Stimulated activated CD4-positive, alpha-beta T cell treated with anti-CD3 and anti-CD28 coated beads, Interleukin-4, amount 100 ng/mL, for 4 hours (primary cell): ENCODE measurements at regions not wholly inside any gene's neighbourhood (a gene's known extent, or its start where the extent isn't known, plus 50 kb on each side); places are given as distances from the start of the nearest gene placed in this dataset.
A peak's percentile ranks its signal among the peaks of the same experiment; 100 is the strongest.

Experiments used
- DNase-seq, 2 experiments: peaks; one replicate each; pipeline ENCODE4 v3.0.0-alpha.2; 2020

- no peak for DNase-seq
These were observed 113.6 kb downstream of the TMCO5A start for GRCh38 chr15:38048001-38048455.

- DNase-seq = no peak
These were observed 115.5 kb downstream of the TMCO5A start for GRCh38 chr15:38049891-38050290.

GRCh38 chr15:38050529-38051448 is 116.3 kb downstream of the TMCO5A start:
- DNase-seq = no peak

- DNase-seq = no peak
These were observed 118.8 kb downstream of the TMCO5A start for GRCh38 chr15:38053205-38053604.

GRCh38 chr15:38053776-38054175 is 119.3 kb downstream of the TMCO5A start:
- no peak for DNase-seq

DNA sequence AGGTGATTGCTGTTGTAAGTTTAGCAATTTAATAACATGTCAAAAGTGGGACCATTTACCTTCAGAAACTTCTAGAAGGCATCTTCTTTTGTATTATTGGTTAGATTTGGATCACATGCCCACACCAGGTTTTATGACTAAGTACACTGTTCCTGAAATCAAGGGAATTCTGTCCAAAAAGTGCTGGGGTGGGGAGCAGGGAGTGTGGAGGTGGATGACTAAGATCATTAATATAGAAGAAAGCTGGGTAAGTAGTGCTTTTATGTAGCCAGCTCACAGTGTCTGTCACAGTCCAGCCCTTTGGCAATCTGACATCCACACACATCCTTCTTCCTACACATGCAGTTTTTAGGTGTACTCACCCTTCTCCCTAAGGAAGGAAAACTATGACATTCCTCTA is 120.0 kb downstream of the TMCO5A start:
- no peak for DNase-seq

DNA sequence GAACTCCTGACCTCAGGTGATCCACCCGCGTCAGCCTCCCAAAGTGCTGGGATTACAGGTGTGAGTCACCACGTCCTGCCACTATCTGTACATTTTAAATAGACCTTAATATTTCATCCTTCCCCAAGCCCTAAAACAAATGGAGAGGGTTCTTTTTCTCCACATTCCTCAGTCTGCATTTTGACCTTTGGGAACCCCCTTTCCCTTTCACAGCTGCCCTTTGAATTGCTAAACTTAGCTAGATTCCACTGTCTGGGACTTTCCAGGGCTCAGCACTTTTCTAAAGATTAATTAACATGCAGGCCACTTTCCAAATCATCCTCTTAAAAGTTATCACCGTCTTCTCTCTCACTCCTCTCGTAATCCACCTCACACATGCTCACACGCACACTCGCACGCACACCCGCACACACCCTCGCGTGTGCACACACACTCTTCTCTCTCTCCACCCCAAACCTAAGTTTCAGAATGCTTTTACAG is 124.2 kb downstream of the TMCO5A start:
- DNase-seq = no peak

DNA sequence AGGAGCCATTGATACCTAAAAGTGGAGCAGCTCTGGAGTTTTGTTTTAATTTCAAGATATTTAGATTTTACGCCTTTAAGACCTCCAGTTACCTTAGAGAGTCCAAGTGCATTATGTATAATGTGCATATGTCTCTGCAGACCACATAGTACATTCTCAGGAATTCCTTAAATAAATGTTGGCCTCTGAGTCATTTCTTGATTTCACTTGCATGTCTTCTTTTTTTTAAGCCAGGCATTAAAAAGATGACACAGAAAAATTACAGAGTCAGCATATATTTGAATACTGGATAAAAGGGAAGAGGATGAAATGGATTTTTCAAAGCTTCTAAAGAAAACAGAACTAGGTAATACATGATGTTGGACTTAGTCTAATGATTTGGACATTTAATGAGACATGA is 125.2 kb downstream of the TMCO5A start:
- DNase-seq = no peak

DNA sequence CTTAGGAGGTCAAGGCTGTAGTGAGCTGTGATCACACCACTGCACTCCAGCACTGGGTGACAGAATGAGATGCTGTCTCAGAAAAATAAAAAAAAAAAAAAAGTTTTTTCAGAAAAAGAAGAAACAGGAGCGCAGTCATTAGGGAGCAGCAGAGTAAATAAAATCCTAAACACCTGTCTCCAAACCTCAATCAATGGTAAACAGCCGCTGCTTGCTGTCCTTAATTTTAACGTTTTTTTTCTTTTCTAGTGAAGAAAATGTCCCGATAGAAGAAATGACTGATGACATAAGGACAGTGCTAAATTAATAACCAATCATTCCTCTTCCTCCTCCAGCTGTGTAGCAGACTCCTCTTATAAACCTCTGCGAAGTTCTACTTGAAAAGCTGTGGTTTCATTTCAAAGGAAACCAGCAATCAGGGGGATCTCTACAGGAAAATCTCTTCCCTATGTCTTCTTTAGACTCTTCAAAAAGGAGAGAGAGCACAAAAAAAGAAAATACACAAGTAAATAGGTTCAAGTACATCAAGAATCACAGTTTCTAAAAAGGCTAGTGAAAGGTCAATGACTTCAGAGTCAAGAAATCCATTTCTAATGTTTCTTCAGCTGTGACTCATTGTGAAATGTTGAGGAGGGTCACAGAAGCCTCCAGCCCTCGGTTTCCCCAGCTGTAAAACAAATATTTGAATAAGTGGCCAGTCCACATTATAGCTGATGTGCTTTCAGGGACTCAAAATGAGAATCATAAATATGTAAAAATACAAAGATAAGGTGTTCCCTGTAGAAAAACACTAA is 127.6 kb downstream of the TMCO5A start:
- no peak for DNase-seq

- no peak for DNase-seq
These were observed 128.3 kb downstream of the TMCO5A start for GRCh38 chr15:38062696-38063095.

DNA sequence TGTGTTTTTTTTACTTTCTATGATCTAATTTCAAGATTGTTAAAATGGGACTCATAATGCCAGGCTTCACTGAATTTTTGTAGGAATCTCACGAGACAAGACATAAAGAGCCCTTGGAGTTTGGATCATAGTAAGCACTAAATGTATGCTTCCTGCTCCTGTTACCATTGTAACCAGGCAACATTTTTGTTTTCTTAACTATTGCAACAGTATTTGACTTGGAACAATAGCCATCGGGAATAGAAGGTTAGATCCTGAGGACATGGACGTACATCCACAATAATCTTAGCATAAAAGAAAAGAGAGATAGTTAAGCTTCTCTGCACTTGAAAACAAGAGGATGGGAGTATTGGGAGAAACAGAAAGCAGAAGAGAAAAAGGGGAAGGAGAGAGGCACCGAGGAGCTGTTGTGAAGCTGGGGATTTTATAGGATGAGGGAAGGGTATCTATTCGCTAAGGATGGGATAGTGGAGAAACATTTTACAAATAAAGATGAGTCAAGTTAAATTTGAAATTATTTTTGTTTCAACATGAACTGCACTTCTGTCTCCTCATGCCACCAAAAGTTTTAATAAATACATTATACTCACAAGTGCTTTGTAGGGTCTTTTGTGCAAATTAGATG is 131.4 kb downstream of the TMCO5A start:
- no peak for DNase-seq

DNA sequence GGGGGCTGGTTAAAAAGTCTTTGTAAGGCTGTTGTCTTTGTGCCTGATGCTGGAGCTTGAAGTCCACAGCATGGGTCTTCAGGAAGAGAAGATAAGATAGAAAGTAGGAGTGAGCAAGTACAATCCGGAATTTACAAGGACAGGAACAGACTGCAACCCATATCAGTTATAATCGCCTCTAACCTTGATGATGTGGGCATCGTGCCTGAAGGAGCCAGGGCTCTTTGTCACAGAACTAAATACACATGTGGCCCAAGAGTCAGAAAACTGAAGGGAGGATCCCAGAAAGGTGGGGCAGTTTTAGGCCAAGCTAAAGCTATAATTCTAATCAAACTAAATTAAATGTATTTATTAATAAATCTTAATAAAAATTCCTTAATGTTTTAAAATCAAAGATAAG is 132.2 kb downstream of the TMCO5A start:
- DNase-seq = no peak

- peak in 1 of 2 experiments; percentile 7 for DNase-seq
These were observed 134.4 kb downstream of the TMCO5A start for GRCh38 chr15:38068626-38069391.

DNA sequence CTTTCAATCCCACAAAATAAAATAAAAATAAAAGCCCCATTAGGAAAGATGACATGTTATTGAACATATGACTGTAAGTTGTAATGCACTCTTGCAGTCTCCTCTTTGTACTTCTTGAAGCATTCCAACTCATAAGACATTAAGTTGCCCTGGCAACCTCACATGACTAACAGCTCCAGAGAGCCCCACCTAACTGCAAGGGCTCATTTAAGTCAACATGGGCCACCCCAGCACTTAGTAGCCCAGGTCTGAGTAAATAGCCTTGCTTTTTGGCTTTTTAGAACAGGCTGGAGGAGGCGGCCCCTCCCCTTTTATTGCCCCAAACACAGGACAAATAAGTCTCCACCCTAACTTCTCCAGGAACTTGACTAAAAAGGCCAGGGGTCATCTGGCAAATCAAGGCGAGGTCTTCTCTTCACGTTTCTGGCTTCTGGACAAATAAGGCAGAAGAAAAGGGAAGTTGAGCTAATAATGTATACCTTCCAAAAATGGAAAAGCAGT is 135.1 kb downstream of the TMCO5A start:
- DNase-seq = no peak

- no peak for DNase-seq
These were observed 136.3 kb downstream of the TMCO5A start for GRCh38 chr15:38070778-38071177.

GRCh38 chr15:38071211-38071972 is 137.0 kb downstream of the TMCO5A start:
- no peak for DNase-seq

DNA sequence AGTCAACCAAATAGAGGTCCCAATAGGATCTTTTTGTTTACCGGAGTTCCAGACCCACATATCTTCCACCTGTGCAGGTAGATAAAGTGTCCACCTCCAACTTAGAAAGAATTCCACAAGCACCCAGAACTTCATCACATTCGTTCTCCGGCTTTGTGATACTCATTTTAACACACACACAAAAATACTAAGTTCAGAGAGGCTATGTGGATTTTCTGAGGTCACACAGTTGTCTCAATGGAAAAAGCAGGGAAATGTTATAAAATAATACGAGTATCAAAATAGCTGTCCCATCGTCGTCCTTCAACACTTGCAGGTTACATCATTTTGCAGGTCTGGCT is 137.5 kb downstream of the TMCO5A start:
- no peak for DNase-seq

GRCh38 chr15:38072348-38073177 is 138.1 kb downstream of the TMCO5A start:
- DNase-seq = peak in 1 of 2 experiments; percentile 9

- no peak for DNase-seq
These were observed 138.9 kb downstream of the TMCO5A start for GRCh38 chr15:38073178-38073946.

- DNase-seq = no peak
These were observed 139.6 kb downstream of the TMCO5A start for GRCh38 chr15:38074029-38074428.
